H9 (cell line): ENCODE measurements at regions not wholly inside any gene's neighbourhood (a gene's known extent, or its start where the extent isn't known, plus 50 kb on each side); places are given as distances from the start of the nearest gene placed in this dataset.
"Not testable (repeated sequence)": the region's sequence is repeated elsewhere in the genome, so short reads cannot be mapped to it uniquely, and the experiment has no call there.

ENCODE experiments used
- DNase-seq: peaks from one replicate; pipeline ENCODE4 v3.0.0-alpha.2; 2017
- H2AFZ ChIP-seq: one replicate; pipeline ENCODE4 v1.6.1; 2013; ENCODE audit warnings: mild to moderate bottlenecking, low read length, control low read depth, moderate library complexity
- H2AK5ac ChIP-seq: 2 replicates; pipeline ENCODE4 v1.6.1; 2013; ENCODE audit warnings: low read length, control low read depth, mixed read lengths; ENCODE audit not compliant: insufficient read length
- H2BK120ac ChIP-seq: one replicate; pipeline ENCODE4 v1.6.1; 2013; ENCODE audit warnings: low read depth, mild to moderate bottlenecking, low read length, control low read depth, inconsistent platforms; ENCODE audit not compliant: poor library complexity, severe bottlenecking
- H2BK12ac ChIP-seq: 2 replicates; pipeline ENCODE4 v1.6.1; 2013; ENCODE audit warnings: low read length, control low read depth, mixed read lengths, low read depth; ENCODE audit not compliant: insufficient read length
- H2BK15ac ChIP-seq: 2 replicates; pipeline ENCODE4 v1.6.1; 2013; ENCODE audit warnings: low read depth, low read length, control low read depth
- H2BK20ac ChIP-seq: one replicate; pipeline ENCODE4 v1.6.1; 2013; ENCODE audit warnings: low read depth, mild to moderate bottlenecking, low read length, control low read depth, inconsistent platforms; ENCODE audit not compliant: poor library complexity, severe bottlenecking
- H2BK5ac ChIP-seq: 2 replicates; pipeline ENCODE4 v1.6.1; 2013; ENCODE audit warnings: low read length, control low read depth, mixed read lengths; ENCODE audit not compliant: insufficient read length
- H3K14ac ChIP-seq: 2 replicates; pipeline ENCODE4 v1.6.1; 2013; ENCODE audit warnings: low read length, control low read depth; ENCODE audit not compliant: insufficient read depth
- H3K18ac ChIP-seq: 2 replicates; pipeline ENCODE4 v1.6.1; 2013; ENCODE audit warnings: low read depth, mild to moderate bottlenecking, mixed read lengths, low read length, control low read depth; ENCODE audit not compliant: insufficient read length
- H3K23ac ChIP-seq: 2 replicates; pipeline ENCODE4 v1.6.1; 2013; ENCODE audit warnings: low read length, control low read depth, mixed read lengths, low read depth; ENCODE audit not compliant: insufficient read length
- H3K23me2 ChIP-seq: 2 replicates; pipeline ENCODE4 v1.6.1; 2013; ENCODE audit warnings: low read depth, mild to moderate bottlenecking, mixed read lengths, low read length, control low read depth; ENCODE audit not compliant: insufficient read length, poor library complexity, severe bottlenecking
- H3K27ac ChIP-seq: 2 replicates; pipeline ENCODE4 v1.5.1; 2013; ENCODE audit warnings: low read length, control low read depth, mixed read lengths, low read depth; ENCODE audit not compliant: insufficient read length
- H3K27me3 ChIP-seq: 2 replicates; pipeline ENCODE4 v1.6.1; 2013; ENCODE audit warnings: low read length, control low read depth, inconsistent platforms; ENCODE audit not compliant: insufficient read depth
- H3K4ac ChIP-seq: 2 replicates; pipeline ENCODE4 v1.6.1; 2013; ENCODE audit warnings: low read depth, mild to moderate bottlenecking, control low read depth, inconsistent platforms, low read length, moderate library complexity
- H3K4me1 ChIP-seq: 2 replicates; pipeline ENCODE4 v1.6.1; 2013; ENCODE audit warnings: low read length, control low read depth, inconsistent platforms; ENCODE audit not compliant: insufficient read depth
- H3K4me2 ChIP-seq: 2 replicates; pipeline ENCODE4 v1.6.1; 2013; ENCODE audit warnings: low read length, control low read depth, mixed read lengths; ENCODE audit not compliant: insufficient read length, insufficient read depth
- H3K56ac ChIP-seq: 2 replicates; pipeline ENCODE4 v1.6.1; 2013; ENCODE audit warnings: low read depth, mild to moderate bottlenecking, mixed read lengths, low read length, control low read depth; ENCODE audit not compliant: insufficient read length
- H3K79me1 ChIP-seq: 2 replicates; pipeline ENCODE4 v1.6.1; 2013; ENCODE audit warnings: low read depth, mild to moderate bottlenecking, moderate library complexity, low read length, control low read depth, inconsistent platforms; ENCODE audit not compliant: insufficient read depth, poor library complexity, severe bottlenecking
- H3K79me2 ChIP-seq: 2 replicates; pipeline ENCODE4 v1.6.1; 2013; ENCODE audit warnings: low read length, control low read depth, inconsistent platforms; ENCODE audit not compliant: insufficient read depth
- H3K9ac ChIP-seq: 2 replicates; pipeline ENCODE4 v1.6.1; 2013; ENCODE audit warnings: low read length, control low read depth, mixed read lengths; ENCODE audit not compliant: insufficient read length; ENCODE audit errors: extremely low read depth
- H3K9me3 ChIP-seq: one replicate; pipeline ENCODE4 v1.6.1; 2013; ENCODE audit warnings: low read depth, low read length, inconsistent platforms; ENCODE audit not compliant: control insufficient read depth
- H3T11ph ChIP-seq: one replicate; pipeline ENCODE4 v1.6.1; 2013; ENCODE audit warnings: mild to moderate bottlenecking, low read length, control low read depth, inconsistent platforms
- H4K20me1 ChIP-seq: one replicate; pipeline ENCODE4 v1.6.1; 2013; ENCODE audit not compliant: control insufficient read depth, insufficient read length, insufficient read depth
- H4K5ac ChIP-seq: 2 replicates; pipeline ENCODE4 v1.6.1; 2013; ENCODE audit warnings: low read depth, mild to moderate bottlenecking, mixed read lengths, low read length, control low read depth; ENCODE audit not compliant: insufficient read length
- H4K8ac ChIP-seq: replicated peaks from 2 replicates; pipeline ENCODE4 v1.6.1; 2013; ENCODE audit warnings: low read length, control low read depth, mixed read lengths, low read depth; ENCODE audit not compliant: insufficient read length
- H4K91ac ChIP-seq: 2 replicates; pipeline ENCODE4 v1.6.1; 2013; ENCODE audit warnings: low read depth, mild to moderate bottlenecking, moderate library complexity, mixed read lengths, low read length, control low read depth; ENCODE audit not compliant: insufficient read length
- H3K27ac Mint-ChIP-seq, 3 experiments: 2 replicates in 2 of 3; 3 replicates in 1 of 3; pipeline ENCODE4 v1.8.0; 2020 to 2021; ENCODE audit warnings: mixed read lengths in 3 of 3, mild to moderate bottlenecking in 1 of 3, moderate library complexity in 1 of 3
- H3K27me3 Mint-ChIP-seq: 2 replicates; pipeline ENCODE4 v1.8.0; 2021; ENCODE audit warnings: low read depth, mild to moderate bottlenecking, moderate library complexity, mixed read lengths
- H3K36me3 Mint-ChIP-seq, 3 experiments: 2 replicates in 2 of 3; 3 replicates in 1 of 3; pipeline ENCODE4 v1.8.0; 2020 to 2021; ENCODE audit warnings: low read depth in 3 of 3, mixed read lengths in 3 of 3; ENCODE audit not compliant: insufficient read depth in 1 of 3
- H3K4me1 Mint-ChIP-seq, 2 experiments: 2 replicates each; pipeline ENCODE4 v1.8.0; 2020; ENCODE audit warnings: mixed read lengths in 2 of 2
- H3K4me3 Mint-ChIP-seq, 2 experiments: 2 replicates in 1 of 2; 3 replicates in 1 of 2; pipeline ENCODE4 v1.8.0; 2020 to 2021; ENCODE audit warnings: mild to moderate bottlenecking in 2 of 2, mixed read lengths in 2 of 2, moderate library complexity in 1 of 2
- H3K9me3 Mint-ChIP-seq, 2 experiments: 2 replicates in 1 of 2; 3 replicates in 1 of 2; pipeline ENCODE4 v1.8.0; 2020; ENCODE audit warnings: mild to moderate bottlenecking in 2 of 2, mixed read lengths in 2 of 2, moderate library complexity in 1 of 2
- WGBS: extraction: QIAGEN DNeasy Blood & Tissue Kit; methylation state at CpG from one replicate; pipeline ENCODE4 v1.1.7; 2013; ENCODE audit warnings: missing lambda C conversion rate, low lambda C conversion rate, mixed read lengths; ENCODE audit not compliant: insufficient read length; ENCODE audit errors: extremely low coverage; 5-methylcytosine and 5-hydroxymethylcytosine counted together

DNA sequence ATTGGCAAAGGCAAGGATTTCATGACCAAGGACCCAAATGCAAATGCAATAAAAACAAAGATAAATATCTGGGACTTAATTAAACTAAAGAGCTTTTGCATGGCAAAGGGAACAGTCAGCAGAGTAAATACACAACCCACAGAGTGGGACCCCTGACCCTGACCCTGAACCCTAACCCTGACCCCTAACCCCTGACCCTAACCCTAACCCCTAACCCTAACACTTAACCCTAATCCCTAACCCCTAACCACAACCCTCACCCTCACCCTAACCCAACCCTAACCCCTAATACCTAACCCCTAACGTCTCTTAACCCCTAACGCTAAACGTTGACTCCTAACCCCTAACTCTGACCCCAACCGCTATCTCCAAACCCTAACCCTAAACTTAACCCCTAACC, 673.1 kb upstream of the DEFB115 start:
- not testable (repeated sequence) for H3T11ph ChIP-seq, H3K4me1 ChIP-seq, H3K56ac ChIP-seq, H2BK15ac ChIP-seq, H3K79me1 ChIP-seq, H4K8ac ChIP-seq, H4K91ac ChIP-seq, H3K4ac ChIP-seq, H2AFZ ChIP-seq, H3K79me2 ChIP-seq, H3K4me1 Mint-ChIP-seq, H3K23ac ChIP-seq, H3K23me2 ChIP-seq, H3K18ac ChIP-seq, H2BK12ac ChIP-seq, H2BK20ac ChIP-seq, H2BK120ac ChIP-seq, H3K27ac ChIP-seq, H4K5ac ChIP-seq, H2BK5ac ChIP-seq, H3K36me3 Mint-ChIP-seq, H2AK5ac ChIP-seq, H3K14ac ChIP-seq, H3K27me3 Mint-ChIP-seq, H3K27ac Mint-ChIP-seq, H3K4me2 ChIP-seq, H3K9ac ChIP-seq, H4K20me1 ChIP-seq, DNase-seq, H3K27me3 ChIP-seq, H3K4me3 Mint-ChIP-seq
- WGBS: 100% methylated on average over 3 of the region's 4 CpGs
- H3K9me3 Mint-ChIP-seq: peaks cover 67 to 68% of the 10 kb centered on the region in 2 experiments
- peaks cover 16% of the 10 kb centered on the region for H3K9me3 ChIP-seq

DNA sequence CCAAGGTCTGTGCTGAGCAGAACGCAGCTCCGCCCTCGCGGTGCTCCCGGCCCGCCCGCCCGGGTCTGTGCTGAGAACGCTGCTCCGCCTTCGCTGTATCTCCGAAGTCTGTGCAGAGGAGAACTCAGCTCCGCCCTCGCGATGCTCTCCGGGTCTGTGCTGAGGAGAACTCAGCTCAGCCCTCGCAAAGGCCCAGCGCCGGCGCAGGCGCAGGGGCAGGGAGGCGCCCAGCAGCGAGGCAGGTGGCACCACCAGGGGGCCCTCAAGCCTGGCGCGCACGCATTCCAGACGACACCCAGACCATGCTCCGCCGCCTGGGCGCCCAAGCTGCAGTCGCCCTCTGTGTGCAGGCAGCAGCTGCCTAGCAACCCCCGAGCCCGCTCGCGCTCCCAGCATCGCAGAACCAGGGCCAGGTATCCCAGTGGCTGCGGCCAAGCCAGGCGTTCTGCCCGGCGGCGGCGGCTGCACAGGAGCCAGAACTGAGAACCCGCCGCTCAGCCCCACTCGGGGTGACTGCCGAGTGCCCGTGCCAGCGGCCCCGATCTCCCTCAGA, 672.1 kb upstream of the DEFB115 start:
- not testable (repeated sequence) for H2AFZ ChIP-seq, H3K4me1 ChIP-seq, H3K4me2 ChIP-seq, H3K36me3 Mint-ChIP-seq, H3K4ac ChIP-seq, H3K27ac ChIP-seq, H3K4me3 Mint-ChIP-seq, H4K91ac ChIP-seq, H3K27me3 ChIP-seq, H3T11ph ChIP-seq, H3K23ac ChIP-seq, H3K9ac ChIP-seq, H2AK5ac ChIP-seq, H3K56ac ChIP-seq, H2BK120ac ChIP-seq, H2BK5ac ChIP-seq, H3K79me2 ChIP-seq, H4K20me1 ChIP-seq, H3K27me3 Mint-ChIP-seq, H2BK20ac ChIP-seq, H3K79me1 ChIP-seq, H4K8ac ChIP-seq, H2BK12ac ChIP-seq, H4K5ac ChIP-seq, H3K27ac Mint-ChIP-seq, H3K23me2 ChIP-seq, H2BK15ac ChIP-seq, H3K4me1 Mint-ChIP-seq, H3K14ac ChIP-seq, H3K18ac ChIP-seq
- H3K9me3 ChIP-seq: peaks cover 16% of the 10 kb centered on the region
- peak; percentile 43 for DNase-seq
- peaks cover 60 to 71% of the 10 kb centered on the region in 2 experiments for H3K9me3 Mint-ChIP-seq
- WGBS: no CpG with 5 or more reads among the region's 49 CpGs
